HepG2 (cell line): ENCODE measurements at regions not wholly inside any gene's neighbourhood (a gene's known extent, or its start where the extent isn't known, plus 50 kb on each side); places are given as distances from the start of the nearest gene placed in this dataset.

Experiments
- ATAC-seq: fragments of 200-7000 bp; cut with Tn5 transposase; 3 replicates; pipeline ENCODE4 v1.9.1; 2020; ENCODE audit warnings: mild to moderate bottlenecking, moderate library complexity
- BruUV-seq: library from RNA; stranded (reverse); fragments of 400-500 nt; replicated peaks from 2 replicates; lab custom pipeline; 2021; lab: Mats Ljungman, UMichigan
- CTCF ChIA-PET: fragments of 300-600 bp; formaldehyde crosslinking; extraction: SDS; loops from one replicate; lab custom pipeline; 2021; ENCODE audit warnings: low total read pairs, inconsistent platforms, low intra/inter-chr PET ratio; lab: Yijun Ruan, JAX
- POLR2A ChIA-PET: fragments of 350-600 bp; sonication (Branson Sonifier 250); formaldehyde crosslinking; loops from one replicate; lab custom pipeline; 2020; ENCODE audit warnings: antibody characterized with exemption, inconsistent platforms; lab: Yijun Ruan, JAX
- DNase-seq: peaks from one replicate; pipeline ENCODE4 v3.0.0-alpha.2; 2015; ENCODE audit warnings: low spot score
- FAIRE-seq: peaks from 3 replicates; lab custom pipeline; 2011; peaks lifted over from hg19 to GRCh38; lab: Jason Lieb, UNC
- H2AFZ ChIP-seq: one replicate; pipeline ENCODE4 v1.6.1; 2011; ENCODE audit warnings: low read length, inconsistent platforms
- H3K27ac ChIP-seq: fragments of 300-600 bp; 3 replicates; pipeline ENCODE4 v1.8.0; 2011; ENCODE audit warnings: mixed run types, mild to moderate bottlenecking, mixed read lengths, low read length, inconsistent platforms; ENCODE audit not compliant: insufficient read depth; ENCODE audit errors: extremely low read length
- H3K27me3 ChIP-seq, 2 experiments: fragments of 200-600 bp in 1 of 2; 2 replicates in 1 of 2; 3 replicates in 1 of 2; pipeline versions ENCODE4 v1.6.0 to v1.8.0; 2011; ENCODE audit warnings: low read length in 2 of 2, mild to moderate bottlenecking in 2 of 2, moderate library complexity in 2 of 2, inconsistent platforms in 1 of 2; ENCODE audit not compliant: insufficient read depth in 2 of 2, control insufficient read depth in 1 of 2
- H3K36me3 ChIP-seq, 2 experiments: fragments of 200-600 bp in 1 of 2; replicated peaks in 1 of 2; 2 replicates in 1 of 2; 3 replicates in 1 of 2; pipeline versions ENCODE4 v1.5.1 to v1.8.0; 2011; ENCODE audit warnings: low read length in 2 of 2, inconsistent platforms in 1 of 2; ENCODE audit not compliant: insufficient read depth in 2 of 2, control insufficient read depth in 1 of 2
- H3K4me1 ChIP-seq: 2 replicates; pipeline ENCODE4 v1.5.1; 2012; ENCODE audit warnings: low read length, inconsistent platforms; ENCODE audit not compliant: insufficient read depth
- H3K4me2 ChIP-seq: 2 replicates; pipeline ENCODE4 v1.6.0; 2011; ENCODE audit warnings: low read depth, low read length, inconsistent platforms
- H3K4me3 ChIP-seq, 3 experiments: fragments of 200-600 bp in 1 of 3; sonication (generic), shearing (Covaris generic) in 1 of 3; replicated peaks in 1 of 3; 2 replicates each; pipeline ENCODE4 v1.5.1; 2011 to 2016; ENCODE audit warnings: low read length in 3 of 3, inconsistent platforms in 2 of 3, low read depth in 2 of 3, mild to moderate bottlenecking in 2 of 3, control low read depth in 1 of 3, mixed read lengths in 1 of 3; ENCODE audit not compliant: insufficient read depth in 1 of 3
- H3K79me2 ChIP-seq: one replicate; pipeline ENCODE4 v1.6.1; 2011; ENCODE audit warnings: low read length, inconsistent platforms; ENCODE audit not compliant: insufficient read depth
- H3K9ac ChIP-seq: 2 replicates; pipeline ENCODE4 v1.6.0; 2011; ENCODE audit warnings: mild to moderate bottlenecking, low read depth, low read length, inconsistent platforms; ENCODE audit not compliant: insufficient read depth
- H3K9me3 ChIP-seq: 2 replicates; pipeline ENCODE4 v1.5.1; 2012; ENCODE audit warnings: mild to moderate bottlenecking, low read length
- H4K20me1 ChIP-seq: 2 replicates; pipeline ENCODE4 v1.6.0; 2011; ENCODE audit warnings: inconsistent platforms, mild to moderate bottlenecking, low read length, moderate library complexity; ENCODE audit not compliant: insufficient read depth
- FOXJ3 ChIP-seq: sonication (generic); formaldehyde crosslinking; IDR thresholded peaks from 2 replicates; pipeline ENCODE4 v1.4.0; 2020; ENCODE audit warnings: missing genetic modification reagents, mild to moderate bottlenecking, borderline replicate concordance
- RFXANK ChIP-seq: IDR thresholded peaks from 2 replicates; pipeline ENCODE4 v1.6.1; 2016
- SRSF9 ChIP-seq: fragments of 200-400 bp; formaldehyde crosslinking; IDR thresholded peaks from 2 replicates; pipeline ENCODE4 v1.6.1; 2018; ENCODE audit warnings: borderline replicate concordance, mild to moderate bottlenecking, low read depth, low read length; ENCODE audit not compliant: insufficient read depth, poor library complexity, severe bottlenecking
- TAF1 ChIP-seq: sonication (generic); formaldehyde crosslinking; IDR thresholded peaks from 2 replicates; pipeline ENCODE4 v1.4.0; 2020; ENCODE audit warnings: missing genetic modification reagents
- YEATS2 ChIP-seq: sonication (generic); formaldehyde crosslinking; IDR thresholded peaks from 2 replicates; pipeline ENCODE4 v1.4.0; 2020; ENCODE audit warnings: missing genetic modification reagents, borderline replicate concordance
- ZFAT ChIP-seq: sonication (generic); formaldehyde crosslinking; conservative IDR thresholded peaks from 2 replicates; pipeline ENCODE4 v1.8.1; 2023; ENCODE audit warnings: missing genetic modification reagents, inconsistent platforms
- ZFP90 ChIP-seq: sonication (generic); formaldehyde crosslinking; IDR thresholded peaks from 2 replicates; pipeline ENCODE4 v1.8.0; 2022; ENCODE audit warnings: missing genetic modification reagents, mild to moderate bottlenecking, inconsistent platforms, borderline replicate concordance
- ZNF367 ChIP-seq: sonication (generic); formaldehyde crosslinking; IDR thresholded peaks from 2 replicates; pipeline ENCODE4 v1.4.0; 2020; ENCODE audit warnings: missing genetic modification reagents, borderline replicate concordance
- ZNF562 ChIP-seq: sonication (generic); formaldehyde crosslinking; IDR thresholded peaks from 2 replicates; pipeline ENCODE4 v1.8.0; 2022; ENCODE audit warnings: missing genetic modification reagents, borderline replicate concordance
- ZNF674 ChIP-seq: sonication (generic); formaldehyde crosslinking; IDR thresholded peaks from 2 replicates; pipeline ENCODE4 v1.5.0; 2020; ENCODE audit warnings: low read depth, mild to moderate bottlenecking, missing genetic modification reagents
- ZNF749 ChIP-seq: sonication (generic); formaldehyde crosslinking; IDR thresholded peaks from 2 replicates; pipeline ENCODE4 v1.8.0; 2022; ENCODE audit warnings: mild to moderate bottlenecking, missing genetic modification reagents, moderate library complexity, borderline replicate concordance
- ZNF788 ChIP-seq: sonication (generic); formaldehyde crosslinking; IDR thresholded peaks from 2 replicates; pipeline ENCODE4 v1.5.0; 2020; ENCODE audit warnings: mild to moderate bottlenecking, missing genetic modification reagents, borderline replicate concordance
- WGBS: methylation state at CpG from one replicate; pipeline ENCODE4 v1.1.6; 2017; ENCODE audit warnings: low lambda C conversion rate; 5-methylcytosine and 5-hydroxymethylcytosine counted together
- in situ Hi-C: cut with HindIII; loops from 2 replicates; pipeline ENCODE4 v1.10.0; 2017; ENCODE audit warnings: low pct_unique_long_range_greater_than_20kb; ENCODE audit not compliant: extremely low pct_ligation_motif_present
- intact Hi-C: fragments of 100-400 bp; cut with micrococcal nuclease; formaldehyde crosslinking; loops from one replicate; pipeline ENCODE4 v1.10.0; 2022; ENCODE audit not compliant: unreplicated experiment
- TF ChIP-seq, protein P1 (sequence below): sonication (generic); formaldehyde crosslinking; IDR thresholded peaks from 2 replicates; pipeline ENCODE4 v1.4.0; 2020; ENCODE audit warnings: missing genetic modification reagents
- TF ChIP-seq, protein P2 (sequence below): IDR thresholded peaks from 2 replicates; pipeline ENCODE4 v1.6.1; 2016; ENCODE audit warnings: control low read depth

DNA sequence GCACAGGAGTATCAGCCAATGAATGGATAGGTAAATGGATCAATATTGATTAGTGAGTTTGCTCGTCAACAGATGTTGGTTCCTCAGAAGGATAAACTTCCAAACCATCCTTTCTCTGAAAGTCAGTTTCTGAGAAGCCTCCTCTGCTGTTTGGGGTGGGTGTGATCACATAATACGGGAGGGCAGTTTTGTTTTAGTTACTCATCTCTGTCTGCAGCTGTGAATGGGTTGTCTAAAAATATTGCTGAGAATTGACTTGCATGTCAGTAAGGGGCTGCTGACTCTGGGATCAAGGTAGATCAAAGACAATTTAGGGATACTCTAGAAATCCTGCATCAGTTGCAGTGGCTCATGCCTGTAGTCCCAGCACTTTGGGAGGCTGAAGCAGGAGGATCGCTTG lies 390.8 kb upstream of the AMELY start:
- intact Hi-C loops (no loop called here), in situ Hi-C loops (no loop called here)
- no peak overlapping the region for H3K9ac ChIP-seq
- TF ChIP-seq, protein P1, sequence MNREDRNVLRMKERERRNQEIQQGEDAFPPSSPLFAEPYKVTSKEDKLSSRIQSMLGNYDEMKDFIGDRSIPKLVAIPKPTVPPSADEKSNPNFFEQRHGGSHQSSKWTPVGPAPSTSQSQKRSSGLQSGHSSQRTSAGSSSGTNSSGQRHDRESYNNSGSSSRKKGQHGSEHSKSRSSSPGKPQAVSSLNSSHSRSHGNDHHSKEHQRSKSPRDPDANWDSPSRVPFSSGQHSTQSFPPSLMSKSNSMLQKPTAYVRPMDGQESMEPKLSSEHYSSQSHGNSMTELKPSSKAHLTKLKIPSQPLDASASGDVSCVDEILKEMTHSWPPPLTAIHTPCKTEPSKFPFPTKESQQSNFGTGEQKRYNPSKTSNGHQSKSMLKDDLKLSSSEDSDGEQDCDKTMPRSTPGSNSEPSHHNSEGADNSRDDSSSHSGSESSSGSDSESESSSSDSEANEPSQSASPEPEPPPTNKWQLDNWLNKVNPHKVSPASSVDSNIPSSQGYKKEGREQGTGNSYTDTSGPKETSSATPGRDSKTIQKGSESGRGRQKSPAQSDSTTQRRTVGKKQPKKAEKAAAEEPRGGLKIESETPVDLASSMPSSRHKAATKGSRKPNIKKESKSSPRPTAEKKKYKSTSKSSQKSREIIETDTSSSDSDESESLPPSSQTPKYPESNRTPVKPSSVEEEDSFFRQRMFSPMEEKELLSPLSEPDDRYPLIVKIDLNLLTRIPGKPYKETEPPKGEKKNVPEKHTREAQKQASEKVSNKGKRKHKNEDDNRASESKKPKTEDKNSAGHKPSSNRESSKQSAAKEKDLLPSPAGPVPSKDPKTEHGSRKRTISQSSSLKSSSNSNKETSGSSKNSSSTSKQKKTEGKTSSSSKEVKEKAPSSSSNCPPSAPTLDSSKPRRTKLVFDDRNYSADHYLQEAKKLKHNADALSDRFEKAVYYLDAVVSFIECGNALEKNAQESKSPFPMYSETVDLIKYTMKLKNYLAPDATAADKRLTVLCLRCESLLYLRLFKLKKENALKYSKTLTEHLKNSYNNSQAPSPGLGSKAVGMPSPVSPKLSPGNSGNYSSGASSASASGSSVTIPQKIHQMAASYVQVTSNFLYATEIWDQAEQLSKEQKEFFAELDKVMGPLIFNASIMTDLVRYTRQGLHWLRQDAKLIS: no peak
- TF ChIP-seq SRSF9: no peak
- TF ChIP-seq ZNF562 (CRISPR knock-in tag): no peak
- TF ChIP-seq RFXANK: no peak
- no peak for TF ChIP-seq FOXJ3
- TF ChIP-seq ZNF674 (CRISPR knock-in tag): no peak
- TF ChIP-seq, protein P2, sequence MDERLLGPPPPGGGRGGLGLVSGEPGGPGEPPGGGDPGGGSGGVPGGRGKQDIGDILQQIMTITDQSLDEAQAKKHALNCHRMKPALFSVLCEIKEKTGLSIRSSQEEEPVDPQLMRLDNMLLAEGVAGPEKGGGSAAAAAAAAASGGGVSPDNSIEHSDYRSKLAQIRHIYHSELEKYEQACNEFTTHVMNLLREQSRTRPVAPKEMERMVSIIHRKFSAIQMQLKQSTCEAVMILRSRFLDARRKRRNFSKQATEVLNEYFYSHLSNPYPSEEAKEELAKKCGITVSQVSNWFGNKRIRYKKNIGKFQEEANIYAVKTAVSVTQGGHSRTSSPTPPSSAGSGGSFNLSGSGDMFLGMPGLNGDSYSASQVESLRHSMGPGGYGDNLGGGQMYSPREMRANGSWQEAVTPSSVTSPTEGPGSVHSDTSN (CRISPR knock-in tag): no peak
- no peak for TF ChIP-seq ZFAT (CRISPR knock-in tag)
- TF ChIP-seq ZNF367: no peak
- TF ChIP-seq YEATS2 (CRISPR knock-in tag): no peak
- TF ChIP-seq ZNF788: no peak
- TF ChIP-seq ZNF749: no peak
- TF ChIP-seq ZFP90 (CRISPR knock-in tag): no peak
- TF ChIP-seq TAF1 (CRISPR knock-in tag): no peak
- DNase-seq (no peak), ATAC-seq (no peak), FAIRE-seq (no peak)
- H3K4me2 ChIP-seq: no peak overlapping the region
- no peak overlapping the region for H3K4me3 ChIP-seq
- H3K36me3 ChIP-seq: peaks cover 2 to 3% of the 10 kb centered on the region in 2 experiments; a peak in 1 of 5 replicates
- H2AFZ ChIP-seq: no peak overlapping the region
- H3K79me2 ChIP-seq: peaks cover 6% of the 10 kb centered on the region
- POLR2A ChIA-PET: no interaction called here
- H3K27ac ChIP-seq: no peak overlapping the region
- CTCF ChIA-PET: no interaction called here
- WGBS: 100% methylated on average over 1 of the region's 3 CpGs
- H3K9me3 ChIP-seq: no peaks in the 10 kb centered on the region
- H4K20me1 ChIP-seq: no peaks in the 10 kb centered on the region
- no TSS peak for BruUV-seq
- no peaks in the 10 kb centered on the region for H3K27me3 ChIP-seq
- H3K4me1 ChIP-seq: no peaks in the 10 kb centered on the region
